Breast epithelium (tissue), 4 donors: ENCODE measurements at regions not wholly inside any gene's neighbourhood (a gene's known extent, or its start where the extent isn't known, plus 50 kb on each side); places are given as distances from the start of the nearest gene placed in this dataset.

Source experiments
- DNase-seq, 2 donors: peaks; one replicate each; pipeline ENCODE4 v3.0.0-alpha.2; 2019; ENCODE audit warnings: low spot score in 2 of 2
- H3K27ac ChIP-seq, 2 donors: fragments of 200-600 bp; sonication (generic) in 1 of 2; one replicate each; pipeline ENCODE4 v1.5.1; 2016 to 2019; ENCODE audit warnings: mild to moderate bottlenecking in 1 of 2
- H3K27me3 ChIP-seq, 2 donors: fragments of 200-600 bp; sonication (generic) in 1 of 2; one replicate each; pipeline versions ENCODE4 v1.5.1 to v1.6.0; 2017 to 2019; ENCODE audit warnings: control low read depth in 1 of 2, mild to moderate bottlenecking in 1 of 2
- H3K36me3 ChIP-seq: fragments of 200-600 bp; one replicate; pipeline ENCODE4 v1.5.1; 2019
- H3K4me1 ChIP-seq, 2 donors: fragments of 200-600 bp; sonication (generic); one replicate each; pipeline ENCODE4 v1.5.1; 2016 to 2019; ENCODE audit warnings: control low read depth in 1 of 2
- H3K4me3 ChIP-seq, 3 donors: fragments of 200-600 bp; sonication (generic); 1 replicate in 2 of 3; 2 replicates in 1 of 3; pipeline ENCODE4 v1.5.1; 2016 to 2019; ENCODE audit warnings: mild to moderate bottlenecking in 3 of 3, moderate library complexity in 2 of 3
- H3K9me3 ChIP-seq, 2 donors: fragments of 200-600 bp; sonication (generic) in 1 of 2; one replicate each; pipeline ENCODE4 v1.5.1; 2016 to 2019; ENCODE audit warnings: control low read depth in 1 of 2
- CTCF ChIP-seq, 3 donors: fragments of 450-650 bp; IDR thresholded peaks; one replicate each; pipeline ENCODE4 v1.5.1; 2016 to 2017; ENCODE audit warnings: antibody characterized with exemption in 3 of 3, mild to moderate bottlenecking in 3 of 3, moderate library complexity in 3 of 3
- POLR2A ChIP-seq: fragments of 450-650 bp; IDR thresholded peaks from one replicate; pipeline ENCODE4 v1.6.1; 2016; ENCODE audit warnings: antibody characterized with exemption, mild to moderate bottlenecking, moderate library complexity
- POLR2AphosphoS5 ChIP-seq, 3 donors: sonication (generic); formaldehyde crosslinking; IDR thresholded peaks; one replicate each; pipeline ENCODE4 v1.6.1; 2017; ENCODE audit warnings: antibody characterized with exemption in 3 of 3
- intact Hi-C: fragments of 100-400 bp; cut with DNase I; formaldehyde crosslinking; loops from one replicate; pipeline ENCODE4 v1.15.1; 2023; ENCODE audit warnings: low total_unique reads

- no peak for TF ChIP-seq POLR2A
- TF ChIP-seq POLR2AphosphoS5 (IDR thresholded peaks at IDR 0.05) = no peak
- no peaks in the 10 kb centered on the region for H3K36me3 ChIP-seq
- no peak overlapping the region for H3K27ac ChIP-seq
- intact Hi-C loops = no loop called here
- no peaks in the 10 kb centered on the region for H3K27me3 ChIP-seq
- H3K9me3 ChIP-seq = no peaks in the 10 kb centered on the region
- no peaks in the 10 kb centered on the region for H3K4me1 ChIP-seq
- no peak overlapping the region for H3K4me3 ChIP-seq
- no peak for DNase-seq
Measured at GRCh38 chr9:107942856-107943255, 453.3 kb upstream of the KLF4 start.

GRCh38 chr9:107942291-107942690 is 452.7 kb upstream of the KLF4 start:
- Histone ChIP-seq H3K9me3 (no peaks in the 10 kb centered on the region), H3K4me3 (no peak overlapping the region), H3K36me3 (no peaks in the 10 kb centered on the region), H3K27ac (no peak overlapping the region), H3K27me3 (no peaks in the 10 kb centered on the region), H3K4me1 (no peaks in the 10 kb centered on the region)
- DNase-seq = no peak
- TF ChIP-seq CTCF (IDR thresholded peaks at IDR 0.05) (no peak), POLR2AphosphoS5 (IDR thresholded peaks at IDR 0.05) (no peak)
- intact Hi-C loops = no loop called here

GRCh38 chr9:107940616-107941595 is 451.3 kb upstream of the KLF4 start:
- H3K36me3 ChIP-seq = no peaks in the 10 kb centered on the region
- intact Hi-C loops = no loop called here
- H3K9me3 ChIP-seq = no peaks in the 10 kb centered on the region
- DNase-seq = no peak
- no peak overlapping the region for H3K4me3 ChIP-seq
- no peaks in the 10 kb centered on the region for H3K4me1 ChIP-seq
- no peak for TF ChIP-seq POLR2AphosphoS5 (IDR thresholded peaks at IDR 0.05)
- TF ChIP-seq POLR2A = no peak
- no peak for TF ChIP-seq CTCF (IDR thresholded peaks at IDR 0.05)
- no peak overlapping the region for H3K27ac ChIP-seq
- no peaks in the 10 kb centered on the region for H3K27me3 ChIP-seq

GRCh38 chr9:107938801-107939386 is 449.3 kb upstream of the KLF4 start:
- no peak for DNase-seq
- Histone ChIP-seq H3K4me3 (no peak overlapping the region), H3K27ac (no peak overlapping the region), H3K27me3 (no peaks in the 10 kb centered on the region), H3K36me3 (no peaks in the 10 kb centered on the region), H3K9me3 (no peaks in the 10 kb centered on the region), H3K4me1 (no peaks in the 10 kb centered on the region)
- intact Hi-C loops = no loop called here
- TF ChIP-seq POLR2AphosphoS5 (IDR thresholded peaks at IDR 0.05) = no peak
- no peak for TF ChIP-seq POLR2A
- no peak for TF ChIP-seq CTCF (IDR thresholded peaks at IDR 0.05)

- H3K27me3 ChIP-seq = no peaks in the 10 kb centered on the region
- intact Hi-C loops = no loop called here
- no peaks in the 10 kb centered on the region for H3K9me3 ChIP-seq
- no peak for TF ChIP-seq POLR2A
- TF ChIP-seq CTCF (IDR thresholded peaks at IDR 0.05) = no peak
- no peak overlapping the region for H3K27ac ChIP-seq
- DNase-seq = no peak
- H3K4me3 ChIP-seq = no peak overlapping the region
- no peaks in the 10 kb centered on the region for H3K36me3 ChIP-seq
- H3K4me1 ChIP-seq = no peaks in the 10 kb centered on the region
Measured at GRCh38 chr9:107935931-107936330, 446.4 kb upstream of the KLF4 start.
